Lower leg skin (tissue), 3 donors: ENCODE measurements at regions not wholly inside any gene's neighbourhood (a gene's known extent, or its start where the extent isn't known, plus 50 kb on each side); places are given as distances from the start of the nearest gene placed in this dataset.

Experiments
- POLR2A ChIP-seq, 2 donors: fragments of 450-650 bp; IDR thresholded peaks; one replicate each; pipeline ENCODE4 v1.6.1; 2016 to 2017; ENCODE audit warnings: antibody characterized with exemption in 2 of 2, mild to moderate bottlenecking in 1 of 2, moderate library complexity in 1 of 2
- TF ChIP-seq, protein P1 (sequence below), 3 donors: fragments of 450-650 bp; IDR thresholded peaks; one replicate each; pipeline ENCODE4 v1.5.1; 2016; ENCODE audit warnings: antibody characterized with exemption in 3 of 3, mild to moderate bottlenecking in 3 of 3, moderate library complexity in 2 of 3

DNA sequence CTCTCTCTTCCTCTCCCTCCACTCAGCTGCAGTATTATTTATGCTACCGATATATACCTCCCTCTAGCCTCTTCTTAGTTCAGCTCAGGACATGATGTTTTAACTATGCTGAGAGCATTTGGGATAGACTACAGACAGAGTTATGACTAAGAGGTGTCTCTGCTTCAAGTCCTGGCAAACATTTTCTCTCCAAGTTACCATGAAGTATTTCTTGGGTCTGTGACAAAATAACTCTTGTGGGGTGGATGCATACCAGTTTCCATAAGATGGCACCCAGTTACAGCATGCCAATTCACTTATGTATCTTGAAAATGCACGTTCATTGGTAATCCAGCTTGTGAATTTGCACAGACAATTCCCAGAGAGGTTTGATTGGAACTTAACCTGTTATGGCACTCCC lies 737.6 kb downstream of the SLC4A3 start:
- TF ChIP-seq, protein P1, sequence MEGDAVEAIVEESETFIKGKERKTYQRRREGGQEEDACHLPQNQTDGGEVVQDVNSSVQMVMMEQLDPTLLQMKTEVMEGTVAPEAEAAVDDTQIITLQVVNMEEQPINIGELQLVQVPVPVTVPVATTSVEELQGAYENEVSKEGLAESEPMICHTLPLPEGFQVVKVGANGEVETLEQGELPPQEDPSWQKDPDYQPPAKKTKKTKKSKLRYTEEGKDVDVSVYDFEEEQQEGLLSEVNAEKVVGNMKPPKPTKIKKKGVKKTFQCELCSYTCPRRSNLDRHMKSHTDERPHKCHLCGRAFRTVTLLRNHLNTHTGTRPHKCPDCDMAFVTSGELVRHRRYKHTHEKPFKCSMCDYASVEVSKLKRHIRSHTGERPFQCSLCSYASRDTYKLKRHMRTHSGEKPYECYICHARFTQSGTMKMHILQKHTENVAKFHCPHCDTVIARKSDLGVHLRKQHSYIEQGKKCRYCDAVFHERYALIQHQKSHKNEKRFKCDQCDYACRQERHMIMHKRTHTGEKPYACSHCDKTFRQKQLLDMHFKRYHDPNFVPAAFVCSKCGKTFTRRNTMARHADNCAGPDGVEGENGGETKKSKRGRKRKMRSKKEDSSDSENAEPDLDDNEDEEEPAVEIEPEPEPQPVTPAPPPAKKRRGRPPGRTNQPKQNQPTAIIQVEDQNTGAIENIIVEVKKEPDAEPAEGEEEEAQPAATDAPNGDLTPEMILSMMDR (IDR thresholded peaks at IDR 0.05), result no peak
- TF ChIP-seq POLR2A (IDR thresholded peaks at IDR 0.05), result no peak
